ENCODE measurements at regions not wholly inside any gene's neighbourhood (a gene's known extent, or its start where the extent isn't known, plus 50 kb on each side); places are given as distances from the start of the nearest gene placed in this dataset.

DNA sequence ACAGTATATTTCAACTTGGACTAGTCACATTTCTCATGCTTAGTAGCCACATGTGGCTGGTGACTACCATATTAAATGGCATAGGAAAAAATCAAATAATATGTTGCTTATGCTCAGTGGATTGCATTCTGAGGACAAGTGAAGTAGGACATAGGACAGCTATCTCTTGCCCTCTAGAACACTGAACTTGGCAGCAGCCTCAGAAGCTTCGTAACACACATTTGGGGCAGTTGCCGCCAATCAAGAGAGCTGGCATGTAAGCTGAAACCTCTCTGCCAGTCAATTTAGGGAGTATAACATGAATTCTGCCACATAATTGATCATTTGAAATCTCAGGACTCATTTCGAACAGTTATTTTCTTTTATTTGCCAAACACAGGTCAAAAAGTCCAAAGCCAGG lies 505.5 kb downstream of the MAT2B start:
- TF ChIP-seq, protein P1, sequence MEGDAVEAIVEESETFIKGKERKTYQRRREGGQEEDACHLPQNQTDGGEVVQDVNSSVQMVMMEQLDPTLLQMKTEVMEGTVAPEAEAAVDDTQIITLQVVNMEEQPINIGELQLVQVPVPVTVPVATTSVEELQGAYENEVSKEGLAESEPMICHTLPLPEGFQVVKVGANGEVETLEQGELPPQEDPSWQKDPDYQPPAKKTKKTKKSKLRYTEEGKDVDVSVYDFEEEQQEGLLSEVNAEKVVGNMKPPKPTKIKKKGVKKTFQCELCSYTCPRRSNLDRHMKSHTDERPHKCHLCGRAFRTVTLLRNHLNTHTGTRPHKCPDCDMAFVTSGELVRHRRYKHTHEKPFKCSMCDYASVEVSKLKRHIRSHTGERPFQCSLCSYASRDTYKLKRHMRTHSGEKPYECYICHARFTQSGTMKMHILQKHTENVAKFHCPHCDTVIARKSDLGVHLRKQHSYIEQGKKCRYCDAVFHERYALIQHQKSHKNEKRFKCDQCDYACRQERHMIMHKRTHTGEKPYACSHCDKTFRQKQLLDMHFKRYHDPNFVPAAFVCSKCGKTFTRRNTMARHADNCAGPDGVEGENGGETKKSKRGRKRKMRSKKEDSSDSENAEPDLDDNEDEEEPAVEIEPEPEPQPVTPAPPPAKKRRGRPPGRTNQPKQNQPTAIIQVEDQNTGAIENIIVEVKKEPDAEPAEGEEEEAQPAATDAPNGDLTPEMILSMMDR (conservative IDR thresholded peaks at IDR 0.05; ENCODE audit: low read length), result no peak
- no peak for TF ChIP-seq EZH2phosphoT487 (IDR thresholded peaks at IDR 0.05; ENCODE audit: borderline replicate concordance, low read depth, low read length)
